ENCODE measurements at regions not wholly inside any gene's neighbourhood (a gene's known extent, or its start where the extent isn't known, plus 50 kb on each side); places are given as distances from the start of the nearest gene placed in this dataset.
"Not testable (repeated sequence)": the region's sequence is repeated elsewhere in the genome, so short reads cannot be mapped to it uniquely, and the experiment has no call there.

DNA sequence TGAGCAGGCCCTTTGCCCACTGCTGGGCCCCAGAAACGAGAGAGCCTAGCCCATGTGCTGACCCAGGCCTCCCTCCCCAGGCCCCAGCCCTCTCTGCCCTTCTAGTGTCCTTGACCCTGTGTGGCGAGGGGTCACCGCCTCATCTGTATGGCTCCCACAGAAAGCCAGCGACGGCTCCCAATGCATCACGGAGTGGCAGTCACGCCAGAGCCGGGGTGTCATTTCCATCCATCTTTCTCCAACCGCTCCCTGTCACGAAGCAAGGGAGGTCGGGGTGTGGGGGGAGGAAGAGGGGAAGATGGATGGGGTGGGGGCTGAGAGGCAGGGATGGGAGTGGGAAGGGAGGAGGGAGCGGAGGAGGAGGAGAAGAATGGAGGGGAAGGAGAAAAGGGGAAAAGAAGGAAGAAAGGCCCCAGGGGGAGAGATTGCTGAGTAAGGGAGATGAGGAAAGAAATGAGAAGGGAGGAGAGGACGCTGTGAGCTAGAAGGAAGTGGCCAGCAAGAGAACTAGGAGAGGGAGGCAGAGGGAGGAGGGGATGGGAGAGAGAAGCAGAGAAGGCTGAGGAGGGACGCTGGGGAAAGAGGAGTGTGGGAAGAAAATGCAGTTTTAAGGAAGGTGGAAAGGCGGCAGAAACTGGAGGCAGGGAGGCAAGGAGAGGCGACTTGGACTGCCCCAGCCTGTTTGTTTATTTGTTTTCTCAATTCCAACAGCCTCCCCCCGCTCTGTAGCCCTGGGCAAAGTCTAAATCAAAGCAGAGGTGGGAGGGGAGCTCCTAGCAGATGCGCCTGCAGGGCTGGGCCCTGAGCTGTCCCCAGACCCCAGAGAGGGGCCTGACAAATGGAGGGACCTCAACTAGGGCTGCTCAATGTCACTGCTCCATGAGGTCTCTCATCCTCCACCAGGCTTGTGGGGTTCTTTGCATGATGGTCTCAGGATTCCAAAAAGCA, 75.5 kb upstream of the LHX5 start:
- H3K9ac ChIP-seq (ENCODE audit: low read length) = no peak overlapping the region
- no peak overlapping the region for H3K27ac ChIP-seq (ENCODE audit: low read length)
- H3K4me1 ChIP-seq (ENCODE audit: control insufficient read depth, low read depth, low read length) = no peaks in the 10 kb centered on the region
- H3K36me3 ChIP-seq (ENCODE audit: control insufficient read depth, low read depth, low read length) = no peaks in the 10 kb centered on the region
- H3K4me3 ChIP-seq (ENCODE audit: low read length) = no peak overlapping the region
- H3K27me3 ChIP-seq (ENCODE audit: control insufficient read depth, insufficient read depth, low read length) = no peaks in the 10 kb centered on the region
- no peaks in the 10 kb centered on the region for H3K9me3 ChIP-seq (ENCODE audit: control insufficient read depth, low read depth, low read length)

DNA sequence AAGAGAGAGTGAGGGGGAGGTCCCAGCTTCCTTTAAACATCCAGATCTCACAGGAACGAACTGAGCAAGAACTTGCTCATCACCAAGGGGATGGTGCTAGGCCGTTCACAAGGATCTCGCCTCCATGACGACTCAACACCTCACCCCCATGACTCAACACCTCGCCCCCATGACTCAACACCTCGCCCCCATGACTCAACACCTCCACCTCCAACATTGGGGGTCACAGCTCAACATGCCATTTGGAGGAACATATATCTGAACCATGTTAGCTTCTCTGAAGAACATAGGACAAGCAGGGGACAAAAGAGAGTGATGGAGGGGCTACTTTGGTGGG, 66.0 kb upstream of the LHX5 start:
- no peak overlapping the region for H3K4me3 ChIP-seq (ENCODE audit: low read length)
- H3K27me3 ChIP-seq (ENCODE audit: control insufficient read depth, insufficient read depth, low read length) = peaks cover 4% of the 10 kb centered on the region
- H3K27ac ChIP-seq (ENCODE audit: low read length) = no peak overlapping the region
- H3K9ac ChIP-seq (ENCODE audit: low read length) = no peak overlapping the region
- no peaks in the 10 kb centered on the region for H3K9me3 ChIP-seq (ENCODE audit: control insufficient read depth, low read depth, low read length)
- H3K36me3 ChIP-seq (ENCODE audit: control insufficient read depth, low read depth, low read length) = no peaks in the 10 kb centered on the region
- no peaks in the 10 kb centered on the region for H3K4me1 ChIP-seq (ENCODE audit: control insufficient read depth, low read depth, low read length)

DNA sequence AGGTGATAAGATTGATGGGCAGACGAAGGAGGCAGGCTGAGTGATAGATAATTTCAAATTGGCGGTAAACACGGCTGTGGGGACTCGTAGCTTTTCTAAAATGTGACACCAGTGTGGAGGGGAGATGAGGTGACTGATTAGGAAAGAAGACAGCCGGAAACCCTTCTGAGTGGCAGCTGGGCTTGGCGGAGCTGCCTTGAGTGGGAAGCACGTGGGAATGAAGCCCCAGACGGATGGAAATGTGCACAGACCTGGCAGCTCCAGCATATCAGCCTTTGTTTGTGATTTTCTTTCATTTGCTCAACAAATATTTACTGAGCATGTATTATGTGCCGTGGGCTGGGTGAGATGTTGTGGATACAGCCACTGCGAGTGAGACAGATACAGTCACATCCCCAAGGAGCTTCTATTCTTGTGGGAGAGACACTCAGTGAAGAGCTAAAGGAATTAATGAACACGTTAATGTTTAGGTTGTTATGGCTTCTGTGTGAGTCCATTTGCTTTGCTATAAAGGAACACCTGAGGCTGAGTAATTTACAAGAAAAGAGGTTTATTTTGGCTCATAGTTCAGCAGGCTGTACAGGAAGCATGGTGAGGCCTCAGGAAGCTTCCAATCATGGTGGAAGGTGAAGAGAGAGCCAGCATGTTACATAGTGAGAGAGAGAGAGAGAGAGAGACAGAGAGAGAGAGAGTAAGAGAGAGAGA, 65.5 kb upstream of the LHX5 start:
- no peaks in the 10 kb centered on the region for H3K9me3 ChIP-seq (ENCODE audit: control insufficient read depth, low read depth, low read length)
- no peak overlapping the region for H3K27ac ChIP-seq (ENCODE audit: low read length)
- H3K27me3 ChIP-seq (ENCODE audit: control insufficient read depth, insufficient read depth, low read length) = peaks cover 4% of the 10 kb centered on the region
- no peaks in the 10 kb centered on the region for H3K4me1 ChIP-seq (ENCODE audit: control insufficient read depth, low read depth, low read length)
- no peak overlapping the region for H3K9ac ChIP-seq (ENCODE audit: low read length)
- H3K4me3 ChIP-seq (ENCODE audit: low read length) = no peak overlapping the region
- H3K36me3 ChIP-seq (ENCODE audit: control insufficient read depth, low read depth, low read length) = no peaks in the 10 kb centered on the region

DNA sequence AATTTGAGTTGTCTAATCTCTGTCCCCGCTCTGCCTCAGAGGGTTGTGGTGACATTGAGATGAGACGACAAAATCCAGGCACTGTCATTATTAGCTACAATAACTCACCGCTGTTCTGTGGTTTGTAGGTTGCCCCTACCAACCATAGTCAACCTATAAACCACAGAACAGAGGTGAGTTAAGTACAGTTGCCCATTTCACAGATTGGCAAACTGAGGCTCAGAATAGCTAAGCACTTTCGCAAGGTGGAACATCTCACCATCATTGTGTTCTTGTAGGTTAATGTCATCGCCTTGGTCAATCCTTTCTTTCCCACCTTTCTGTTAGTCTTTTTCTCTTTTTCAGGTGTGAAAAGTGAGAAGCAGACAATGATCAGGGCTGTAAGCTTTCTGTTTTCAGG, 63.4 kb upstream of the LHX5 start:
- no peaks in the 10 kb centered on the region for H3K36me3 ChIP-seq (ENCODE audit: control insufficient read depth, low read depth, low read length)
- H3K9me3 ChIP-seq (ENCODE audit: control insufficient read depth, low read depth, low read length) = no peaks in the 10 kb centered on the region
- no peaks in the 10 kb centered on the region for H3K27me3 ChIP-seq (ENCODE audit: control insufficient read depth, insufficient read depth, low read length)
- no peak overlapping the region for H3K9ac ChIP-seq (ENCODE audit: low read length)
- no peak overlapping the region for H3K4me3 ChIP-seq (ENCODE audit: low read length)
- no peak overlapping the region for H3K27ac ChIP-seq (ENCODE audit: low read length)
- no peaks in the 10 kb centered on the region for H3K4me1 ChIP-seq (ENCODE audit: control insufficient read depth, low read depth, low read length)

DNA sequence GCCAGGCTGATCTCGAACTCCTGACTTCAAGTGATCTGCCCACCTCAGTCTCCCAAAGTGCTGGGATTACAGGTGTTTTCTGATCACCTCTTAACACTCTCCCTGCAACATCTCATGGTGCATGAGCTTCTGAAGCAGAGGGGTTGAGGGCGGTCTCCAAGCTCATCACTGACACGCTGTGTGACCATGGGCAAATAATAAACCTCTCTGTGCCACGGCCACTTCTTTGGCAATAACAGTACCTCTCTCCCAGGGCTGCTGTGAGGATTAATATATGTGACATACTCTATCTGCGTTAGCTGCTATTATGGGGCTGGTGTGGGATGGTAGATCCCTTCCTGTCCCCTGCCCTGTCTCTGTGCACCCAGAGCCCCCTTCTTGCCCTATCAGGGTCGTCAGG, 62.9 kb upstream of the LHX5 start:
- no peak overlapping the region for H3K27ac ChIP-seq (ENCODE audit: low read length)
- H3K27me3 ChIP-seq (ENCODE audit: control insufficient read depth, insufficient read depth, low read length) = no peaks in the 10 kb centered on the region
- H3K4me1 ChIP-seq (ENCODE audit: control insufficient read depth, low read depth, low read length) = no peaks in the 10 kb centered on the region
- no peaks in the 10 kb centered on the region for H3K9me3 ChIP-seq (ENCODE audit: control insufficient read depth, low read depth, low read length)
- no peak overlapping the region for H3K9ac ChIP-seq (ENCODE audit: low read length)
- H3K4me3 ChIP-seq (ENCODE audit: low read length) = no peak overlapping the region
- H3K36me3 ChIP-seq (ENCODE audit: control insufficient read depth, low read depth, low read length) = no peaks in the 10 kb centered on the region

DNA sequence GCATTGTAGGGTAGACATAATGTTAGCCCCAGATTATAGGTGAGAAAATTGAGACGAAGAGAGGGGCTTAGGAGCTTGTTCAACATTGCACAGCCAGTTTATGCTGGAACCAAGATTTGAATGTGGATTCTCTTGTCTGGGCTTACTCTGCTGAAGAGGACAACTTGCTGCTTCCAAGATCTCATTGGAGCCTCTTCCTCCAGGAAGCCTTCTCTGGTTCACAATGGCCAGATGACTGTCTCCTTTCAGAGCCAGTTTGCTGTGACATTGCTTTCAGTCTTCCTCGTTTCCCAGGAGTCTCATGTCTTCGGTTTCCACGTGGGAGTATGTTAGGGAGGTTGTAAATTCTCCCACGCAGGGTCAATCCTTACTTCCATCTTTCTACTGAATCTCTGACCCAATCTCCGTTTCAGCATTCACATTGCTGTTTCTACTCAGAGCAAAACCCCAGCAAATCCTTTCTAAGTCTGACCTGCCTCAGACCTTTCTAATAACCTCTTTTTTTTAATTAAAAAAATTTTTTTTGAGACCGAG, 62.2 kb upstream of the LHX5 start:
- no peaks in the 10 kb centered on the region for H3K9me3 ChIP-seq (ENCODE audit: control insufficient read depth, low read depth, low read length)
- H3K36me3 ChIP-seq (ENCODE audit: control insufficient read depth, low read depth, low read length) = no peaks in the 10 kb centered on the region
- H3K27me3 ChIP-seq (ENCODE audit: control insufficient read depth, insufficient read depth, low read length) = peaks cover 5% of the 10 kb centered on the region
- H3K9ac ChIP-seq (ENCODE audit: low read length) = no peak overlapping the region
- H3K4me3 ChIP-seq (ENCODE audit: low read length) = no peak overlapping the region
- no peak overlapping the region for H3K27ac ChIP-seq (ENCODE audit: low read length)
- peaks cover 4% of the 10 kb centered on the region for H3K4me1 ChIP-seq (ENCODE audit: control insufficient read depth, low read depth, low read length)

DNA sequence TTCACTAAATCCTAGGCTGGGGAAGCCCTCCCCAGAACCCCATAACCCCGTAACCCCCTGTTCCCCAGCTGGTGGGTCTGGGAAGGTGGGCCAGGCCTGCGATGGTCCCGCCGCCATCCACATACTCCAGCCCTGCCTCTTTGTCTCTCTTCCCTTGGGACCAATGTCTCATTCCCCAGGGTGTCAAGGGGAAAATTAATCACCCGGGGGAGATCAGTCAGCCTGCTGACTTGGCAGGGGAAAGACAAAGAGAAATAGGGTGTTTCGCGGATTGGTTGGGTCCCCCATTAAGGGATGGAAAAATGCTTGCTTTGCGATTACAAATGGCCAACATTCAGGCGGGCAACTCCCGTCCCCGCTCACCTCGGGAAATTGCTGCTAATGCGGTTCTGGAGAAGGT, 60.6 kb upstream of the LHX5 start:
- no peaks in the 10 kb centered on the region for H3K36me3 ChIP-seq (ENCODE audit: control insufficient read depth, low read depth, low read length)
- H3K4me3 ChIP-seq (ENCODE audit: low read length) = no peak overlapping the region
- H3K4me1 ChIP-seq (ENCODE audit: control insufficient read depth, low read depth, low read length) = peaks cover 10% of the 10 kb centered on the region
- no peaks in the 10 kb centered on the region for H3K9me3 ChIP-seq (ENCODE audit: control insufficient read depth, low read depth, low read length)
- peaks cover 5% of the 10 kb centered on the region for H3K27me3 ChIP-seq (ENCODE audit: control insufficient read depth, insufficient read depth, low read length)
- no peak overlapping the region for H3K27ac ChIP-seq (ENCODE audit: low read length)
- no peak overlapping the region for H3K9ac ChIP-seq (ENCODE audit: low read length)

DNA sequence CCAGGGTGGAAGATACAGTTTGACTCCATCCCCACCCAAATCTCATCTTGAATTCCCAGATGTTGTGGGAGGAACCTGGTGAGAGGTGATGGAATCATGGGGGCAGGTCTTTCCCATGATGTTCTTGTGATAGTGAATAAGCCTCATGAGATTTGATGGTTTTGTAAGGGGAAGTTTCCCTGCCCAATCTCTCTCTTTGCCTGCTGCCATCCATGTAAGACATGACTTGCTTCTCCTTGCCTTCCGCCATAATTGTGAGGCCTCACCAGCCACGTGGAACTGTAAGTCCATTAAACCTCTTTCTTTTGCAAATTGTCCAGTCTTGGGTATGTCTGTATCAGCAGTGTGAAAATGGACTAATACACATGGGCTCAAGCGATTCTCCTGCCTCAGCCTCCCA, 59.4 kb upstream of the LHX5 start:
- H3K9ac ChIP-seq (ENCODE audit: low read length); H3K9me3 ChIP-seq (ENCODE audit: control insufficient read depth, low read depth, low read length); H3K4me3 ChIP-seq (ENCODE audit: low read length); H3K36me3 ChIP-seq (ENCODE audit: control insufficient read depth, low read depth, low read length); H3K27me3 ChIP-seq (ENCODE audit: control insufficient read depth, insufficient read depth, low read length); H3K27ac ChIP-seq (ENCODE audit: low read length): not testable (repeated sequence)
- peaks cover 10% of the 10 kb centered on the region for H3K4me1 ChIP-seq (ENCODE audit: control insufficient read depth, low read depth, low read length)

DNA sequence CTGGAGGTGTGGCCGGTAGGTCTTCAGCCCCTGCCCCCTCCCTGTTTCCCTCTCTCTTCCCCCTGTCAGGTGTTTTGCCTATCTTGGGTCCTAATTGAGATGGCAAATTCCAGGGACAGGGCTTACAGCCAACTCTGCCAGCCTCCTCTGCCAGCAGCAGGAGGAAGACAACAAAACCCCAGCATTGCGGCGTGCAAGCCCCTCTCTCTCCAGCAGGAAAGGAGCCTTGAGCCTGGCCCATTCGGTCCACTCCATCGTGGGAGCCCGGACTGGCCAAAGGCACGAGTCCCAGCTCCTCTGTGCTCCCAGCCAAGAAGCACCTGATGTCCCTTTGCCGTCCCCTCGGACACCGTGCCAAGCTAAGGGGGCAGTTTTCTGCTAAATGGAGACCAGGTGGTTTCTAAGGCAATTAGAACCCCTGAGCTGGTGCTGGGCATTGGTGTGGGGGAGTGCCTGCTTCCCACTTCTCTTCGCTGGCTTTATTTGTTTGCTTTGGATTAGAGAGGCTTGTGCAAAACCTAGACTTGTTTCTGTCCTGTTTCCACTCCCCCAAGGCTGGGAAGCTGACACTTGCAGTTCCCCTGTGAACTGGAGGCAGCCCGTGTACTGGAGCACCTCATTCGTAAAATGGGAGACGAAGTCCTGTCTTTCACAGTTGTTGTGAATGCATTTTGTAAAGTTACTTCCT, 57.1 kb upstream of the LHX5 start:
- Histone ChIP-seq H3K4me3 (ENCODE audit: low read length) (no peak overlapping the region), H3K4me1 (ENCODE audit: control insufficient read depth, low read depth, low read length) (peaks cover 10% of the 10 kb centered on the region), H3K9ac (ENCODE audit: low read length) (no peak overlapping the region), H3K9me3 (ENCODE audit: control insufficient read depth, low read depth, low read length) (no peaks in the 10 kb centered on the region), H3K27ac (ENCODE audit: low read length) (no peak overlapping the region), H3K36me3 (ENCODE audit: control insufficient read depth, low read depth, low read length) (no peaks in the 10 kb centered on the region), H3K27me3 (ENCODE audit: control insufficient read depth, insufficient read depth, low read length) (peaks cover 5% of the 10 kb centered on the region)

DNA sequence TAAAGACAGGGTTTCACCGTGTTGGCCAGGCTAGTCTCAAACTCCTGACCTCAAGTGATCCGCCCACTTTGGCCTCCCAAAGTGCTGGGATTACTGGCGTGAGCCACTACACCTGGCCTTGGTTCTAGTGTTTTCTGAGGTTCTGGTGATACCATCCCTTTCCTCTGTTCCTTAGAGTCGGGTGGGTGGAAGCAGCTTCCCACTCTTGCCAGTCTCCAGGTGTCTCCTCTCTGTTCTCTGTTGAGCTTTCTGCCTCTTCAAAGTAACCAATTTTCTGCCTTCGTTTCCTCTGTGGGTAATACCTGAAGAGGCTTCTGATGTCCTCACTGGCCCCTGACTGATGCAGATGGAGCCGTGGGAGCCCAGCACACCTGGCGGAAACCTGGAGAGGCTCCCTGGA, 53.4 kb upstream of the LHX5 start:
- H3K4me1 ChIP-seq (ENCODE audit: control insufficient read depth, low read depth, low read length) = peaks cover 10% of the 10 kb centered on the region
- H3K9me3 ChIP-seq (ENCODE audit: control insufficient read depth, low read depth, low read length) = no peaks in the 10 kb centered on the region
- H3K4me3 ChIP-seq (ENCODE audit: low read length) = no peak overlapping the region
- H3K36me3 ChIP-seq (ENCODE audit: control insufficient read depth, low read depth, low read length) = no peaks in the 10 kb centered on the region
- no peak overlapping the region for H3K27ac ChIP-seq (ENCODE audit: low read length)
- peaks cover 14% of the 10 kb centered on the region for H3K27me3 ChIP-seq (ENCODE audit: control insufficient read depth, insufficient read depth, low read length)
- H3K9ac ChIP-seq (ENCODE audit: low read length) = no peak overlapping the region

DNA sequence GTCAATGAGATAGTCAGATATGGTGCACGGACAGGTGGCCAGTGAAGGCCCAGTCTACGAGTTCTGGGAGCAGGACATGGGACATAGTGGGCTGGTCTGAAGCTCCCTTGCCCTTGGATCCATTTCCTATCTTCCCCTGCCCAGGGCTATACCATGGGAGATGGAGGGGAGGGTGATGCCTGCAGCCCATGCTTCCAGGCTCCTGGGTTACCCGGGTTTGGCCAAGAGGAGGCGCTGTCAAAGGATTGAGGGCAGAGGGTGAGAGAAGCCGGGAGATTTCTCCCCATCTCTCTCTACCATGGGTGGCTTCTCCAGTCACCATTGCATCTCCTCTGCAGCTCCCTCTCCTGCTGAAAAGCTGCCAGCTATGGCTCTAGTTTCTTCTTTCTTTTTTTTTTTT, 52.8 kb upstream of the LHX5 start:
- H3K4me1 ChIP-seq (ENCODE audit: control insufficient read depth, low read depth, low read length) = peaks cover 10% of the 10 kb centered on the region
- no peak overlapping the region for H3K9ac ChIP-seq (ENCODE audit: low read length)
- peaks cover 20% of the 10 kb centered on the region for H3K27me3 ChIP-seq (ENCODE audit: control insufficient read depth, insufficient read depth, low read length)
- no peak overlapping the region for H3K27ac ChIP-seq (ENCODE audit: low read length)
- no peaks in the 10 kb centered on the region for H3K36me3 ChIP-seq (ENCODE audit: control insufficient read depth, low read depth, low read length)
- H3K9me3 ChIP-seq (ENCODE audit: control insufficient read depth, low read depth, low read length) = no peaks in the 10 kb centered on the region
- H3K4me3 ChIP-seq (ENCODE audit: low read length) = no peak overlapping the region

Data from iPS-18a (cell line).